ENCODE measurements at regions not wholly inside any gene's neighbourhood (a gene's known extent, or its start where the extent isn't known, plus 50 kb on each side); places are given as distances from the start of the nearest gene placed in this dataset.

- DNase-seq (ENCODE audit: low read depth in 2 of 2) = no peak
These were observed 1781.3 kb downstream of the MAT2B start for GRCh38 chr5:165286692-165287091.

- DNase-seq (ENCODE audit: low read depth in 2 of 2) = no peak
These were observed 1785.1 kb downstream of the MAT2B start for GRCh38 chr5:165290535-165290934.

GRCh38 chr5:165296401-165297130, 1791.1 kb downstream of the MAT2B start:
- DNase-seq (ENCODE audit: low read depth in 2 of 2) = no peak

- no peak for DNase-seq (ENCODE audit: low read depth in 2 of 2)
These were observed 1798.9 kb downstream of the MAT2B start for GRCh38 chr5:165304193-165304827.

GRCh38 chr5:165305596-165305995, 1800.2 kb downstream of the MAT2B start:
- no peak for DNase-seq (ENCODE audit: low read depth in 2 of 2)

- no peak for DNase-seq (ENCODE audit: low read depth in 2 of 2)
These were observed 1804.0 kb downstream of the MAT2B start for GRCh38 chr5:165309446-165309845.

- no peak for DNase-seq (ENCODE audit: low read depth in 2 of 2)
These were observed 1804.6 kb downstream of the MAT2B start for GRCh38 chr5:165310031-165310430.

- no peak for DNase-seq (ENCODE audit: low read depth in 2 of 2)
These were observed 1816.5 kb downstream of the MAT2B start for GRCh38 chr5:165321912-165322311.

- DNase-seq (ENCODE audit: low read depth in 2 of 2) = no peak
These were observed 1819.8 kb downstream of the MAT2B start for GRCh38 chr5:165325221-165325620.

GRCh38 chr5:165327631-165328030, 1822.2 kb downstream of the MAT2B start:
- no peak for DNase-seq (ENCODE audit: low read depth in 2 of 2)

- no peak for DNase-seq (ENCODE audit: low read depth in 2 of 2)
These were observed 1823.4 kb downstream of the MAT2B start for GRCh38 chr5:165328846-165329245.

GRCh38 chr5:165333623-165334022, 1828.2 kb downstream of the MAT2B start:
- DNase-seq (ENCODE audit: low read depth in 2 of 2) = no peak

GRCh38 chr5:165334201-165334600, 1828.8 kb downstream of the MAT2B start:
- DNase-seq (ENCODE audit: low read depth in 2 of 2) = no peak

GRCh38 chr5:165349735-165350134, 1844.3 kb downstream of the MAT2B start:
- no peak for DNase-seq (ENCODE audit: low read depth in 2 of 2)

- DNase-seq (ENCODE audit: low read depth in 2 of 2) = no peak
These were observed 1845.9 kb downstream of the MAT2B start for GRCh38 chr5:165351342-165351741.

- no peak for DNase-seq (ENCODE audit: low read depth in 2 of 2)
These were observed 1854.9 kb downstream of the MAT2B start for GRCh38 chr5:165360366-165360765.

- DNase-seq (ENCODE audit: low read depth in 2 of 2) = no peak
These were observed 1855.5 kb downstream of the MAT2B start for GRCh38 chr5:165360784-165361542.

- no peak for DNase-seq (ENCODE audit: low read depth in 2 of 2)
These were observed 1864.8 kb downstream of the MAT2B start for GRCh38 chr5:165370233-165370632.

GRCh38 chr5:165370794-165371193, 1865.4 kb downstream of the MAT2B start:
- DNase-seq (ENCODE audit: low read depth in 2 of 2) = no peak

- no peak for DNase-seq (ENCODE audit: low read depth in 2 of 2)
These were observed 1869.8 kb downstream of the MAT2B start for GRCh38 chr5:165375201-165375600.

GRCh38 chr5:165393839-165394238, 1888.4 kb downstream of the MAT2B start:
- no peak for DNase-seq (ENCODE audit: low read depth in 2 of 2)

- DNase-seq (ENCODE audit: low read depth in 2 of 2) = no peak
These were observed 1892.1 kb downstream of the MAT2B start for GRCh38 chr5:165397516-165397915.

- no peak for DNase-seq (ENCODE audit: low read depth in 2 of 2)
These were observed 1894.7 kb downstream of the MAT2B start for GRCh38 chr5:165400086-165400485.

Data from activated CD8-positive, alpha-beta memory T cell treated with anti-CD3 and anti-CD28 coated beads for 4 hours (primary cell).